GM12873 (cell line): ENCODE measurements at regions not wholly inside any gene's neighbourhood (a gene's known extent, or its start where the extent isn't known, plus 50 kb on each side); places are given as distances from the start of the nearest gene placed in this dataset.

ENCODE experiments used
- TF ChIP-seq, protein P1 (sequence below): IDR thresholded peaks from 2 replicates; pipeline ENCODE4 v1.5.1; 2012; ENCODE audit warnings: low read depth, mild to moderate bottlenecking, moderate library complexity, low read length, control low read depth; ENCODE audit not compliant: insufficient read depth; ENCODE audit errors: missing control alignments

DNA sequence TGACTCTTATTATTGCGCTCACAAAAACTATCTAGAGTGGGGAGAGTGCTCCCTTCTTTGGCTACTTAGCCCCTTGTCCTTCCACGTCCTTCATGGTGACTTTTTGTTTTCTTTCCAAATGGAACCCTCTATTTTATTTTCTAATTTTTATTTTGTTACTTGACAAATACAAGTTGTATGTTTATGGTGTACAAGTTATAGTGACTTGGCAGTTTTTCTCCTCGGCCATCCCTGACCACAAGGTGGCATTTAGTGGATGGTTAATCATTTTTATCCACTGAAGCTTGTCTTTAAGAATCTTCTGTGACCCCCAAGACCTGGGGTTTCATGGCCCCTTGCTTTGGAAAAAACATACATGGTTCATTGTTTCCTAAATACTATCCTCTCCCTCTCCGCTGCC, 70.1 kb downstream of the NKX2-1 start:
- TF ChIP-seq, protein P1, sequence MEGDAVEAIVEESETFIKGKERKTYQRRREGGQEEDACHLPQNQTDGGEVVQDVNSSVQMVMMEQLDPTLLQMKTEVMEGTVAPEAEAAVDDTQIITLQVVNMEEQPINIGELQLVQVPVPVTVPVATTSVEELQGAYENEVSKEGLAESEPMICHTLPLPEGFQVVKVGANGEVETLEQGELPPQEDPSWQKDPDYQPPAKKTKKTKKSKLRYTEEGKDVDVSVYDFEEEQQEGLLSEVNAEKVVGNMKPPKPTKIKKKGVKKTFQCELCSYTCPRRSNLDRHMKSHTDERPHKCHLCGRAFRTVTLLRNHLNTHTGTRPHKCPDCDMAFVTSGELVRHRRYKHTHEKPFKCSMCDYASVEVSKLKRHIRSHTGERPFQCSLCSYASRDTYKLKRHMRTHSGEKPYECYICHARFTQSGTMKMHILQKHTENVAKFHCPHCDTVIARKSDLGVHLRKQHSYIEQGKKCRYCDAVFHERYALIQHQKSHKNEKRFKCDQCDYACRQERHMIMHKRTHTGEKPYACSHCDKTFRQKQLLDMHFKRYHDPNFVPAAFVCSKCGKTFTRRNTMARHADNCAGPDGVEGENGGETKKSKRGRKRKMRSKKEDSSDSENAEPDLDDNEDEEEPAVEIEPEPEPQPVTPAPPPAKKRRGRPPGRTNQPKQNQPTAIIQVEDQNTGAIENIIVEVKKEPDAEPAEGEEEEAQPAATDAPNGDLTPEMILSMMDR: no peak

DNA sequence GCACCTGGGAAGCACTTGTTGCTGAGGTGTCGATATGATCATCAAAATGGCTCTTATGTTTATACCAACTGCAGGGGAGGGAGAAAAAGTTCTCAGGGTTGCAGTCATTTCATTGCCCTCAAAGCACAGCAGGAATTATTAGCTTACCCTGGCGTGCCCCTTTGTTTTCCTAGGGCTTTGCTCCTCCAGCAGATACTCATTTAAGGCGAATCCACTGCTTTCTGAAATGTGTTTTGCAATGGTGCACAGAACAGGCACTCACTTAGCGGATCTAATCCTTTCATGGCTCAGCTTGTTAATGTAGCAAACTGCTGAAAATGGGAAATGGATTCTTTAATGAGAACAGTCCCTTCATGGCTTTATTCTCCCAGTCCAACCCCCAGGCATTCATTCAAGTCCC, 76.7 kb downstream of the NKX2-1 start:
- TF ChIP-seq, protein P1: no peak

DNA sequence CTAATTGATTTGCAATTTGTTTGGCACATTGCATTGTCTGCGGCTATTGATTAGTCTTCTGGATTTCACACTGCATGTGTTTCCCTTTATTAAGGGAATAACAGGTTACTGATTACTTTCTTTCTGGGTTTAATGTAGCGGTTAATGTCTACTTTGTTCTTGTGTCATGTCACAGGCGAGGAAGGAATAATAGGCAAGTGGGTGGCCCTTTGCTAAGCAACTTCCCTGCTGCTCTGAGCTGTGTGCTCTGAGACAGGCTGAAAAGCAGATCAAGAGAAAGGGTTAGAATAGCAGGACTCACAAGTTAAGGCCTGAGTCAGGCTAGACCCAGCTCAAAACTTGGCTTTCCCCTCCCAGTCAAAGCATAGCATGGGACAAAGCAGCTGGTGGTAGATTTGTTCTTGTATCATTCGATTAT, 77.2 kb downstream of the NKX2-1 start:
- TF ChIP-seq, protein P1: no peak

DNA sequence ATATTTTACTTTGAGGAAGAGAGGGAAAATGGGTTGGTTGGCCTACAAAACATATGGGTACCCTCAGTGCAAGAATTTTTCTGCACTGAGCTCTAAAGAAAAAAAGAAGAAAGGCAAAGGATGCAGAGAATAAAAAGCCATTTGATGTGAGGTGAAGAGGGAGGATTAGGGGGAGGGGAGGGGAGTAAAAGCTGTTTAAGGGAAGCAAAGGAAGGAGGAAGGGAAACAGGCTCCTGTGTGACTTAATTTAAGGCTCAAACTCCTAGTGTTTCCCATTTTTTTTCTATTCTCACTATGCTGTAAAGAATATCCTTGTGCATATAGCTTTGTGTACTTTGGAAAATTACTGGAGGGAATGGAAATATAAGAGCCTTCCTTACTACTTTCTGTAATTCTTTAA, 78.7 kb downstream of the NKX2-1 start:
- TF ChIP-seq, protein P1: no peak

DNA sequence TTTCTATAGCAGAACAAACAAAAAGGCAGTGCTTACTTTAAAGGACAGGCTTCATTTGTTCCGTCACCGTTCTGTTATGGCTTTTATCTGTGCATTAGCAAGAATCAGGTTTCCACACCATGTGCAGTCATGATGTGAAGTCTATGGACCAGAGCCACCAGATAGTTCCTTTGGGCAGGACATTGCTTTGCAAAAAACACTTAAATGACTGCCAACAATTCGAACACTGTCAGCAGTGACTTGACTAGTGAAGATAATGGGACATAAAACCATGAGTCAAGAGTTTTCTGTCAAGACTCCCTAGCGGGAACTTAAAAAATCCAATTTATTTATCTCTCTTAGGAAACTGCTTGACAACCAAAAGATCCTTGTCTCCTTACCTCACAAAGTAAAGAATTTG, 80.3 kb downstream of the NKX2-1 start:
- TF ChIP-seq, protein P1: no peak

DNA sequence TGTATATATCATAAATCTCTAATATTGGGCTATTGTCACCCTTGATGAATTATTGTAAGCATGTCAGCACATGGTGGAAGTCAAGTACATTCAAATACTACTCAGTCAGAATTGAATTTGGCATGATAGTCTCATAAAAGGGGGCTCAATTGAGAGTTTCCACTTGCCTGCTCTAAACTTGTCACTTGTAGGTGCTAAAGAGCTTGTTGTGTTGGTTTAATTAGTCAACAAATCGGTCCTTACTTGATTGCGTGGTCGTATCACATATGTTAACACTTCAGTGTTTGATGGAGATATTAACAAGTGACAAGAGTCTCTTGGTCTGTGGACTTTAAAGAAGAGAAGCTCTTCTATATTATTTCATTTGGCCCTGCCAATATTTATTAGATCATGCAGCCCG, 81.1 kb downstream of the NKX2-1 start:
- TF ChIP-seq, protein P1: no peak

DNA sequence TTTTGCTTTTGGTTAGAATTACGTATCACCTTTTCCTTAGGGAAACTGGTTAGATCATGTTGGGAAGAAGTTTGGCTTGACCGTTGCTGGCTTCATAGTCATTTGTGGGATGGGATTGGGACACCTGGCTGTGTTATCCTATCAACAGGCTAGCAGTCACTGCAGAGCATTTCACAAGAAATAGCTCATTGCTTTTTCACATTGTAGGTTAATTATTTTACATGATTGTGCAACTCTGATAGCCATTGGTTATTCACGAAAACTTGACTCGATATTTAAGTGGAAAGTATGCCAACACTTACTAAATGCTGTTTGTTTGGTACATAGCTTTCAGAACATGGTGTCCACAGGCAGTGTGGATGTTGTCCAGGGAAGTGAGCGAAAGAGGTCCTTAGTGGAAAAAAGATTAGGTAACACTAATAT, 89.4 kb downstream of the NKX2-1 start:
- TF ChIP-seq, protein P1: no peak
